Pancreas (tissue), 10 donors: ENCODE measurements at regions not wholly inside any gene's neighbourhood (a gene's known extent, or its start where the extent isn't known, plus 50 kb on each side); places are given as distances from the start of the nearest gene placed in this dataset.
A peak's percentile ranks its signal among the peaks of the same experiment; 100 is the strongest.

ENCODE experiments used
- ATAC-seq, 4 donors: fragments of 200-7000 bp; cut with Tn5 transposase; one replicate each; pipeline versions ENCODE4 v1.8.0 to v1.9.1; 2020; ENCODE audit warnings: mild to moderate bottlenecking in 4 of 4, moderate library complexity in 4 of 4
- DNase-seq, 6 donors: peaks; one replicate each; pipeline ENCODE4 v3.0.0-alpha.2; 2020
- FAIRE-seq: peaks from 2 replicates; lab custom pipeline; 2012; peaks lifted over from hg19 to GRCh38; lab: Jason Lieb, UNC
- H3K27ac ChIP-seq, 4 donors: fragments of 200-600 bp; sonication (generic); 1 replicate in 3 of 4; 2 replicates in 1 of 4; pipeline versions ENCODE4 v1.5.0 to v1.8.0; 2020
- H3K27me3 ChIP-seq, 4 donors: fragments of 200-600 bp; one replicate each; pipeline ENCODE4 v1.8.0; 2021
- H3K36me3 ChIP-seq, 3 donors: fragments of 200-600 bp; sonication (generic) in 1 of 3; one replicate each; pipeline versions ENCODE4 v1.5.0 to v1.8.0; 2020 to 2021
- H3K4me1 ChIP-seq, 3 donors: fragments of 200-600 bp; one replicate each; pipeline ENCODE4 v1.8.0; 2021
- H3K4me3 ChIP-seq, 4 donors: fragments of 200-600 bp; sonication (generic) in 2 of 4; one replicate each; pipeline versions ENCODE4 v1.5.0 to v1.8.0; 2020 to 2021
- H3K9me3 ChIP-seq, 4 donors: fragments of 200-600 bp; one replicate each; pipeline ENCODE4 v1.8.0; 2021
- CTCF ChIP-seq, 4 donors: fragments of 200-600 bp; sonication (generic) in 3 of 4; IDR thresholded peaks; one replicate each; pipeline versions ENCODE4 v1.5.0 to v1.8.0; 2021; ENCODE audit warnings: antibody characterized with exemption in 4 of 4
- WGBS, 2 donors: extraction: QIAGEN DNeasy Blood & Tissue Kit; methylation state at CpG; one replicate each; pipeline ENCODE4 v1.1.7; 2013; 5-methylcytosine and 5-hydroxymethylcytosine counted together
- intact Hi-C, 3 donors: fragments of 100-400 bp; cut with DNase I; formaldehyde crosslinking; loops; one replicate each; pipeline versions ENCODE4 v1.11.1 to v1.14.2; 2022
- donor health status: healthy with polysubstance abuse.
- donor health status: DM: no; HTN: no; CAD: no; lungs with moderate emphysema.
- donor health status: DM: no; HTN: no; CAD: no.
- donor health status: control.
- donor health status: control.
- donor health status: Bipolar disorder and iron deficiency.
- donor health status: DM: yes; HTN: yes; CAD: no.
- donor health status: DM: no; HTN: no; CAD: no.
- donor health status: DM: no; HTN: no; CAD: no.
- donor health status: DM: yes; HTN: yes; CAD: no.

GRCh38 chr11:38182126-38182866 lies 1584.3 kb upstream of the RAG2 start:
- H3K36me3 ChIP-seq, result no peaks in the 10 kb centered on the region
- no peak for TF ChIP-seq CTCF (IDR thresholded peaks at IDR 0.05)
- FAIRE-seq (no peak), DNase-seq (no peak), ATAC-seq (peak; percentile 25 to 61 (median 46))
- H3K4me3 ChIP-seq, result no peak overlapping the region
- no peak overlapping the region for H3K27ac ChIP-seq
- no peaks in the 10 kb centered on the region for H3K27me3 ChIP-seq
- no peaks in the 10 kb centered on the region for H3K9me3 ChIP-seq
- intact Hi-C loops, result no loop called here
- peaks cover 0 to 9% (median 0%) of the 10 kb centered on the region in 3 donors for H3K4me1 ChIP-seq
- 2 to 4% methylated on average over 1 of the region's 1 CpG for WGBS, 2 donors

- ATAC-seq, result no peak
- intact Hi-C loops, result no loop called here
- DNase-seq, result peak in 1 of 6 donors; percentile 33
Measured at GRCh38 chr11:38176686-38177322, 1578.8 kb upstream of the RAG2 start.

DNA sequence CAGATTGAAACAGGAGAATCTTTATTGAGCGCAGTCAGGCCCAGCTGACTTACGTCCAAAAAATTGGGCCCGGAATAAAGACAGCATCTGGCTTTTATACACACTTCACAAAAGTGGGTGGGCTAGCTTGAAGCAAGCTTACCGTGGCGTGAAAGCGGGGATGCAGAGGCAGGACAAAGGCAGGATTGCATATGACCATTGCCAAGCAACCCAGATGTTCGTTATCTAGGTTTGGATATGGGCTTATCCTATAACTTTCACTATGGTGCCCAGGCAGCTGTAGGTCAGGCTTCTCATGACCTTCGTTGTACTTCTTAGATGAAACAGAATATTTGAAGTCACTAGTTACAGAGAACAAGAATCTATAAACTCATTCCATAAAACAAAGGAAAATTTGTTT lies 1575.6 kb upstream of the RAG2 start:
- DNase-seq (no peak), ATAC-seq (no peak), FAIRE-seq (peak; percentile 96)
- TF ChIP-seq CTCF (IDR thresholded peaks at IDR 0.05), result no peak
- H3K27me3 ChIP-seq, result no peaks in the 10 kb centered on the region
- H3K4me3 ChIP-seq, result no peak overlapping the region
- peaks cover 0 to 4% (median 0%) of the 10 kb centered on the region in 3 donors for H3K4me1 ChIP-seq
- no peaks in the 10 kb centered on the region for H3K36me3 ChIP-seq
- no peak overlapping the region for H3K27ac ChIP-seq
- intact Hi-C loops, result no loop called here
- no peaks in the 10 kb centered on the region for H3K9me3 ChIP-seq
- 90 to 91% methylated on average over 8 of the region's 8 CpGs for WGBS, 2 donors

More at GRCh38 chr11:38176686-38177322, 1578.8 kb upstream of the RAG2 start:
- 81 to 88% methylated on average over 12 of the region's 12 CpGs for WGBS, 2 donors
- Histone ChIP-seq H3K9me3 (no peaks in the 10 kb centered on the region), H3K27ac (no peak overlapping the region), H3K4me1 (peaks cover 0 to 2% (median 0%) of the 10 kb centered on the region in 3 donors), H3K4me3 (no peak overlapping the region), H3K27me3 (no peaks in the 10 kb centered on the region), H3K36me3 (no peaks in the 10 kb centered on the region)
- no peak for FAIRE-seq
- TF ChIP-seq CTCF (IDR thresholded peaks at IDR 0.05), result no peak

DNA sequence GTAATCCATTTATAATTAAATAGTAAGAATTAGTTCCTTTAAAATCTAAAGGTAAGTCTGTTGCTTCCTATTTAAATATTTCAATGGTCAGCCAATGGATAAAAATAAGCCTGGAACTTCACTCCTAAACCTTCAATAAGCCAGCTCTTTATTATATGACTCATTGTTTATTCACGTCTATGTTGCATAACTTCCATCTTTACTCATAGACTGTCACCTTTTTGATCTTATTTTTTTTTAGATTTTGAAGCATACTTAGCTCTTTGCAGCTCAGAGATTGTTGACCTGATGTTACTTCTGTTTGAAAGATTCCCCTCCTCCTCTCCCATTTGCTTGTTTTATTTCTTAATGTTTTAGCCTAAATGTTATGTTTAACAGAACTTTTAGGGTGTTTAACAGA lies 1571.2 kb upstream of the RAG2 start:
- TF ChIP-seq CTCF (IDR thresholded peaks at IDR 0.05), result no peak
- Histone ChIP-seq H3K27me3 (no peaks in the 10 kb centered on the region), H3K4me1 (peaks cover 0 to 4% (median 0%) of the 10 kb centered on the region in 3 donors), H3K36me3 (no peaks in the 10 kb centered on the region), H3K9me3 (no peaks in the 10 kb centered on the region), H3K27ac (peak overlapping the region in 1 of 4 donors; percentile 2), H3K4me3 (no peak overlapping the region)
- 9 to 16% methylated on average over 1 of the region's 1 CpG for WGBS, 2 donors
- FAIRE-seq, result no peak
- peak; percentile 76 to 88 (median 83) for ATAC-seq
- intact Hi-C loops, result no loop called here
- no peak for DNase-seq

- Histone ChIP-seq H3K4me3 (no peak overlapping the region), H3K27me3 (no peaks in the 10 kb centered on the region), H3K27ac (no peak overlapping the region), H3K9me3 (no peaks in the 10 kb centered on the region), H3K4me1 (peaks cover 0 to 4% (median 0%) of the 10 kb centered on the region in 3 donors), H3K36me3 (no peaks in the 10 kb centered on the region)
- DNase-seq, result no peak
- no peak for ATAC-seq
- TF ChIP-seq CTCF (IDR thresholded peaks at IDR 0.05), result no peak
- intact Hi-C loops, result no loop called here
- FAIRE-seq, result no peak
Measured at GRCh38 chr11:38163526-38163925, 1565.5 kb upstream of the RAG2 start.
